HEK293 (cell line): ENCODE measurements at regions not wholly inside any gene's neighbourhood (a gene's known extent, or its start where the extent isn't known, plus 50 kb on each side); places are given as distances from the start of the nearest gene placed in this dataset.

ENCODE experiments used
- BCL11A ChIP-seq: fragments of 450-650 bp; formaldehyde crosslinking; IDR thresholded peaks from 2 replicates; pipeline ENCODE4 v1.5.1; 2016; ENCODE audit warnings: low read depth, missing biosample characterization, missing genetic modification characterization
- HOXD13 ChIP-seq: sonication (generic); formaldehyde crosslinking; IDR thresholded peaks from 2 replicates; pipeline ENCODE4 v1.8.0; 2022; ENCODE audit warnings: missing genetic modification reagents, borderline replicate concordance
- ZNF626 ChIP-seq: fragments of 450-650 bp; sonication (Bioruptor Pico); formaldehyde crosslinking; IDR thresholded peaks from 2 replicates; pipeline ENCODE4 v1.5.1; 2018; ENCODE audit warnings: missing biosample characterization, missing genetic modification characterization, inconsistent platforms
- TF ChIP-seq, protein P1 (sequence below): fragments of 450-650 bp; formaldehyde crosslinking; IDR thresholded peaks from 2 replicates; pipeline ENCODE4 v1.5.1; 2016; ENCODE audit warnings: missing biosample characterization, missing genetic modification characterization

DNA sequence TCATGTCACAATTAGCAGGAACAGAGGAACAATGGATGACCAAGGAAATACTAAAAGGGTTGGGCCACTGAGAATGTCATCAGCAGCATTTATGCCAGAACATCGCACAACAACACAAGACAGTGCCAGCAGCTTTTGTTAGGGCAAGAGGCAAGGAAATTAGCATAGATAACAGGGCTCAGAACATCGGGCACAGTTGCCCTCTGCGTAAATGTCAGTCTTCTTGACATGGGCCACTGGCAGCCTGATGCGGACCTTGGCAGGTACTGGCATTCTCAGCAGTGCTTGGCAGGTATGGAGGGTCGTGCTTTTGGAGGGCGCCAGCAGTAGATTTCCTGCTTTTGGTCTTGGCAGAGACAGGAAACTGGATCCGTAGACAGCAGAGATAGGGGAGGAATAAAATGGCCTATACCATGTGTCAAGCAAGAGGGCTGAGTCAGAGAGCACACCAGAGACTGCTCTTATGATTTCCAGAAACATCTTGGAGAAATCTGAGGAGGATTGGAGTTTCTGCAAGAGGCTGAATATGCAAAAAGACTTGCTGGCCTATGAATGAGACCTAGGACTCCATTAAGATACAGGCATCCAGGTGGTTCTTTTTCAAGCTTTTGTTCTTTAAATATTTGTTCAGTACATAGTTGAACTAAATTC lies 371.5 kb upstream of the MTPN start:
- TF ChIP-seq BCL11A (no peak), ZNF626 (no peak), HOXD13 (no peak)
- TF ChIP-seq, protein P1, sequence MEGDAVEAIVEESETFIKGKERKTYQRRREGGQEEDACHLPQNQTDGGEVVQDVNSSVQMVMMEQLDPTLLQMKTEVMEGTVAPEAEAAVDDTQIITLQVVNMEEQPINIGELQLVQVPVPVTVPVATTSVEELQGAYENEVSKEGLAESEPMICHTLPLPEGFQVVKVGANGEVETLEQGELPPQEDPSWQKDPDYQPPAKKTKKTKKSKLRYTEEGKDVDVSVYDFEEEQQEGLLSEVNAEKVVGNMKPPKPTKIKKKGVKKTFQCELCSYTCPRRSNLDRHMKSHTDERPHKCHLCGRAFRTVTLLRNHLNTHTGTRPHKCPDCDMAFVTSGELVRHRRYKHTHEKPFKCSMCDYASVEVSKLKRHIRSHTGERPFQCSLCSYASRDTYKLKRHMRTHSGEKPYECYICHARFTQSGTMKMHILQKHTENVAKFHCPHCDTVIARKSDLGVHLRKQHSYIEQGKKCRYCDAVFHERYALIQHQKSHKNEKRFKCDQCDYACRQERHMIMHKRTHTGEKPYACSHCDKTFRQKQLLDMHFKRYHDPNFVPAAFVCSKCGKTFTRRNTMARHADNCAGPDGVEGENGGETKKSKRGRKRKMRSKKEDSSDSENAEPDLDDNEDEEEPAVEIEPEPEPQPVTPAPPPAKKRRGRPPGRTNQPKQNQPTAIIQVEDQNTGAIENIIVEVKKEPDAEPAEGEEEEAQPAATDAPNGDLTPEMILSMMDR (tag by site-specific recombination), result no peak
